Islet of Langerhans (tissue), 1 donor: ENCODE measurements at regions not wholly inside any gene's neighbourhood (a gene's known extent, or its start where the extent isn't known, plus 50 kb on each side); places are given as distances from the start of the nearest gene placed in this dataset.

ENCODE experiments used
- FAIRE-seq: peaks from one replicate; lab custom pipeline; 2011; peaks lifted over from hg19 to GRCh38; lab: Jason Lieb, UNC

DNA sequence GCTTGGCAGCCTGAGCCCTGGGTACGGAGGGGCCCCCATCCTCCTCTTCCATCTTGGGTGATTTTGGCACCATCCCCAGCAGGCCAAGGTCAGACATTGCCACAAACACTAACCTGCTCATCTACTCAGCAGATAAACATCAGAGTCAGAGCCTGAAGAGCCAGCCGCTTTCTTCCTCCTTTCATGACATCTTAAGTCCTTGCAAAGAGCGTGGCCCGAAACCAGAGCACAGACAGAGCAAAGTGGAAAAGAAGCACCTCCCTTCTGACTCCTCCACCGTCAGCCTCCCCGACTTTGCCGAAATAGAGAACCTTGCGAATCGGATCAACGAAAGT, 60.4 kb upstream of the RPH3AL start:
- FAIRE-seq, result no peak

- peak; percentile 90 for FAIRE-seq
Measured at GRCh38 chr17:412211-413015, 59.8 kb upstream of the RPH3AL start.

DNA sequence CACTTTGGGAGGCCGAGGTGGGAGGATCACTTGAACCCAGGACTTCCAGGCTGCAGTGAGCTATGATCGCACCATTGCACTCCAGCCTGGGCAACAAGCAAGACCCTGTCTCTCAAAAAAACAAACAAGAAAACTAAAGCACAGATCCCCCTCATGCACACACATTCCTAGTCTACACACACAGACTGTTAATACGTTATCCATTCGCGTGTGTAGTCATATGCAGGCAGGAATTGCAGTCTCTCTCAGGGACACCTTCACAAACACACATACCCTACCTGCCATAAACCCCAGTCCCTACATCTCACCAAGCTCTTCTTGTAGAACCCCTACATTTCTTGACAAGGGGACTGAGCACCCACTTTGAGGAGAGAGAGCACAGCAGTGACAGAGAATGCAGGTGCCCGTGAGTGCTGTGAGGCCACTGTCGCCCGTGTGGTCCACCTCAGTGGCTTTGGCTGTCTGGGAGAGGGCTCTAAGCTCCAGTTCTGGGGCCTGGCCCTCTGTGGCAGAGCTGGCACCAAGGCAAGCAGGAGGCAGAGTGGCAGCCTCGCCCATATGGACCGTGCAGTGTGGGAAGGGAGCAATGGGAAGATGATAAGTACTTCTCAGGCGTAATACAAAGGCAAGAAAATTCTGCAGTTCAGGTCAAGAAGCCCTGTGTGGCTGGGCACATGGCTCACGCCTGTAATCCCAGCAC, 59.0 kb upstream of the RPH3AL start:
- FAIRE-seq, result no peak

DNA sequence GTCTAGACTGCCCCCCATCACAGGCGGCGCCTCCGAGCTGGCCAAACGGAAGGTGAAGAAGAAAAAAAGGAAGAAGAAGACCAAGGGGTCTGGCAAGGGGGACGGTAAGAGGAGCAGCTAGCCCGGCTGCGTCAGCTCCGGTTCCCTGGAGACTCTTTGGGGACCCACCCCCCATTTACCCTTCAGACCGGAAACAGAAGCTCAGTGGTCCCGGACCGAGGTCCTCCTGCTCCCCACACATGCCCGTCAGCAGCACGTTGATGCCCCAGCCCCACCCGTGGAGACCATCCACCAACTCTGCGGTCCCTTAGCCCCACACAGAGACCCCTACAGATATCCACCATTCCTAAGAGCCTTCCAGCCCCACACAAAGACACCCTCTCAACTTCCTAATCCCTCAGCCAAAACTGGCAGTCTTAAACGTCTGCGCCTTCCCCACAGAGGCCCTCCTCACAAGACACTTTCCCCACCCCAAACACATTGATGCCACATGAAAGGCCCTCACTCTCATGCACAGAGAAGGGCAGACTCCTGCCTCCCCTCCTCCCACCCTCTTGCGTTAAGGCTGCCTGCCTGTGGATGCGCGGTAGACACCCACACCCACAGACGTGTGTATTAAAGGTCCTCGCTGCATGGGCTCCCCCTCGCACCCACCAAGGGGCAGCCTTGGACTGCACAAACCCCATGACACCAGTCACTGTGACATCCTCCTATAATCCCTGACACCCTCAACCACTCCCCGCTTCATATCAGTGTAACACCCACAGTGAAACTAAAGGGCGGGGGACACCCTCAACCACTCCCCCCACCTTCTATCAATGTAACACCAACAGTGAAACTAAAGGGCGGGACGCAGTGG, 58.2 kb upstream of the RPH3AL start:
- no peak for FAIRE-seq

DNA sequence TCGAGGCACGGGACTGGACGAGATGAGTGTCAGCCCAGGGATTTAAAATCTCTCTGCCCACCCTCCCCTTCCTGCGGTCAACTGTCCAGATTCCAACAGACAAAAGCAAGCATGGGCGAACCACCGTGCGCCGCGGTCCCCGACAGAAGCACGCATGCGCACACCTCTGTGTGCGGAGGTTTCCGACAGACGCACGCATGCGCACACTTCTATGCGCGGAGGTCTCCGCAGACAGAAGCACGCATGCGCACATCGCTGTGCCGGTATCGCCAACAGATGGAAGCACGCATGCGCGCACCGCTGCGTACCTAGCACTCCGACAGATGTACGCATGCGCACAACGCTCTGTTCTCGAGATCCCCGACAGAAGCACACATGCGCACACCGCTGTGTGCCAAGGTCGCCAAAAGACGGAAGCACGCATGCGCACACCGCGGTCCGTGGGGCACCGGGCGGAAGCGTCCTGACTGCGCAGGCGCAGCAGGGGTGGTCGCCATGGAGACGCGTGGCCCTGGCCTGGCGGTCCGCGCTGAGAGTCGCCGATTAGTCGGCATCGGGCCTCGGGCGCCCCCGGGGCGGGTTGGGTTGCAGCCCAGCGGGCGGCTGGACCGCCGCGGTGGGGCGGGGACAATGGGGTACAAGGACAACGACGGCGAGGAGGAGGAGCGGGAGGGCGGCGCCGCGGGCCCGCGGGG, 57.4 kb upstream of the RPH3AL start:
- FAIRE-seq, result peak; percentile 99

- FAIRE-seq, result no peak
Measured at GRCh38 chr17:409308-409847, 56.8 kb upstream of the RPH3AL start.

- FAIRE-seq, result no peak
Measured at GRCh38 chr17:404703-405102, 52.1 kb upstream of the RPH3AL start.
